IMR-90 (cell line): ENCODE measurements at regions not wholly inside any gene's neighbourhood (a gene's known extent, or its start where the extent isn't known, plus 50 kb on each side); places are given as distances from the start of the nearest gene placed in this dataset.

Source experiments
- ATAC-seq: fragments of 200-7000 bp; cut with Tn5 transposase; 2 replicates; pipeline ENCODE4 v1.9.1; 2020; ENCODE audit warnings: low read depth, mild to moderate bottlenecking, moderate library complexity
- BruUV-seq: library from RNA; stranded (reverse); fragments of 400-500 nt; replicated peaks from 2 replicates; lab custom pipeline; 2021; lab: Mats Ljungman, UMichigan
- CTCF ChIA-PET: fragments of 300-600 bp; formaldehyde crosslinking; extraction: SDS; loops from one replicate; lab custom pipeline; 2021; ENCODE audit warnings: antibody characterized with exemption; lab: Yijun Ruan, JAX
- POLR2A ChIA-PET: fragments of 300-600 bp; sonication (Branson Sonifier 250); formaldehyde crosslinking; loops from one replicate; lab custom pipeline; 2022; ENCODE audit warnings: antibody characterized with exemption; ENCODE audit not compliant: unreplicated experiment; lab: Charles Lee
- DNase-seq: peaks from one replicate; pipeline ENCODE4 v3.0.0; 2013
- H2AFZ ChIP-seq: replicated peaks from 2 replicates; pipeline ENCODE3; 2013; ENCODE audit warnings: low read length, mild to moderate bottlenecking; ENCODE audit not compliant: poor library complexity
- H2AK5ac ChIP-seq: 2 replicates; pipeline ENCODE4 v1.6.1; 2013; ENCODE audit warnings: low read depth, low read length, inconsistent platforms
- H2AK9ac ChIP-seq: replicated peaks from 2 replicates; pipeline ENCODE3; 2013; ENCODE audit warnings: mild to moderate bottlenecking, low read depth, low read length, moderate library complexity; ENCODE audit not compliant: poor library complexity
- H2BK120ac ChIP-seq: 2 replicates; pipeline ENCODE4 v1.6.1; 2013; ENCODE audit warnings: low read depth, low read length, inconsistent platforms
- H2BK15ac ChIP-seq: 3 replicates; pipeline ENCODE4 v1.6.1; 2013; ENCODE audit warnings: low read depth, low read length, inconsistent platforms
- H2BK20ac ChIP-seq: 2 replicates; pipeline ENCODE4 v1.6.1; 2013; ENCODE audit warnings: low read depth, mild to moderate bottlenecking, inconsistent platforms, low read length, moderate library complexity
- H2BK5ac ChIP-seq: 2 replicates; pipeline ENCODE4 v1.6.1; 2013; ENCODE audit warnings: mild to moderate bottlenecking, low read depth, low read length, inconsistent platforms; ENCODE audit not compliant: poor library complexity, severe bottlenecking
- H3K14ac ChIP-seq: replicated peaks from 2 replicates; pipeline ENCODE4 v1.6.1; 2013; ENCODE audit warnings: low read depth, low read length, inconsistent platforms
- H3K18ac ChIP-seq: 2 replicates; pipeline ENCODE4 v1.6.1; 2013; ENCODE audit warnings: low read depth, low read length, control low read depth
- H3K23ac ChIP-seq: 2 replicates; pipeline ENCODE4 v1.6.1; 2013; ENCODE audit warnings: low read depth, low read length, inconsistent platforms
- H3K27ac ChIP-seq: 2 replicates; pipeline ENCODE4 v1.5.1; 2013; ENCODE audit warnings: mild to moderate bottlenecking, control low read depth, low read length; ENCODE audit not compliant: insufficient read depth
- H3K27me3 ChIP-seq: 2 replicates; pipeline ENCODE4 v1.6.1; 2013; ENCODE audit warnings: low read length; ENCODE audit not compliant: control insufficient read depth, insufficient read depth
- H3K36me3 ChIP-seq: 2 replicates; pipeline ENCODE4 v1.6.1; 2013; ENCODE audit warnings: low read length, mixed read lengths; ENCODE audit not compliant: control insufficient read depth, insufficient read depth
- H3K4ac ChIP-seq: 2 replicates; pipeline ENCODE4 v1.6.1; 2013; ENCODE audit warnings: low read depth, low read length, inconsistent platforms
- H3K4me1 ChIP-seq: 2 replicates; pipeline ENCODE4 v1.6.1; 2013; ENCODE audit warnings: low read length, mixed read lengths; ENCODE audit not compliant: control insufficient read depth, insufficient read depth
- H3K4me2 ChIP-seq: 2 replicates; pipeline ENCODE4 v1.6.1; 2013; ENCODE audit warnings: low read depth, mild to moderate bottlenecking, control low read depth, low read length, moderate library complexity
- H3K4me3 ChIP-seq: 2 replicates; pipeline ENCODE4 v1.5.1; 2013; ENCODE audit warnings: low read depth, mild to moderate bottlenecking, control low read depth, low read length, moderate library complexity; ENCODE audit not compliant: insufficient read depth
- H3K56ac ChIP-seq: 2 replicates; pipeline ENCODE4 v1.6.1; 2013; ENCODE audit warnings: low read length, inconsistent platforms; ENCODE audit not compliant: insufficient read depth; ENCODE audit errors: extremely low read depth
- H3K79me1 ChIP-seq, 2 experiments: 2 replicates each; pipeline ENCODE4 v1.6.1; 2013; ENCODE audit warnings: low read length in 2 of 2, inconsistent platforms in 1 of 2, low read depth in 1 of 2
- H3K9ac ChIP-seq: 2 replicates; pipeline ENCODE4 v1.6.1; 2013; ENCODE audit warnings: low read depth, low read length, control low read depth
- H3K9me1 ChIP-seq: 2 replicates; pipeline ENCODE4 v1.6.1; 2013; ENCODE audit warnings: low read length, inconsistent platforms; ENCODE audit not compliant: insufficient read depth
- H3K9me3 ChIP-seq: 2 replicates; pipeline ENCODE4 v1.6.1; 2013; ENCODE audit warnings: low read length; ENCODE audit not compliant: control insufficient read depth, insufficient read depth
- H4K20me1 ChIP-seq: 2 replicates; pipeline ENCODE4 v1.6.1; 2013; ENCODE audit warnings: low read length, inconsistent platforms; ENCODE audit not compliant: insufficient read depth
- H4K5ac ChIP-seq: 2 replicates; pipeline ENCODE4 v1.6.1; 2013; ENCODE audit warnings: mild to moderate bottlenecking, low read depth, low read length, control low read depth
- H4K8ac ChIP-seq, 2 experiments: 2 replicates each; pipeline ENCODE4 v1.6.1; 2013; ENCODE audit warnings: low read depth in 2 of 2, low read length in 2 of 2, control low read depth in 1 of 2, inconsistent platforms in 1 of 2
- H4K91ac ChIP-seq: 2 replicates; pipeline ENCODE4 v1.6.1; 2013; ENCODE audit warnings: low read depth, low read length, inconsistent platforms; ENCODE audit not compliant: insufficient read depth
- BHLHE40 ChIP-seq: fragments of 150-350 bp; IDR thresholded peaks from 2 replicates; pipeline ENCODE4 v1.6.1; 2016; ENCODE audit warnings: mild to moderate bottlenecking, low read depth, low read length
- CEBPB ChIP-seq: IDR thresholded peaks from 2 replicates; pipeline ENCODE4 v1.6.1; 2012; ENCODE audit warnings: low read depth, low read length, improper control_type of control experiment
- CHD1 ChIP-seq: IDR thresholded peaks from 2 replicates; pipeline ENCODE4 v1.6.1; 2012; ENCODE audit warnings: low read depth, low read length, improper control_type of control experiment
- FOS ChIP-seq: fragments of 150-350 bp; IDR thresholded peaks from 2 replicates; pipeline ENCODE4 v1.6.1; 2016; ENCODE audit warnings: low read depth, low read length
- MAFK ChIP-seq: IDR thresholded peaks from 2 replicates; pipeline ENCODE4 v1.6.1; 2012; ENCODE audit warnings: low read depth, low read length, improper control_type of control experiment
- MAZ ChIP-seq: IDR thresholded peaks from 2 replicates; pipeline ENCODE4 v1.6.1; 2012; ENCODE audit warnings: low read depth, mild to moderate bottlenecking, low read length, improper control_type of control experiment, moderate library complexity, borderline replicate concordance
- MXI1 ChIP-seq: IDR thresholded peaks from 2 replicates; pipeline ENCODE4 v1.6.1; 2012; ENCODE audit warnings: low read depth, mild to moderate bottlenecking, low read length, moderate library complexity, borderline replicate concordance
- NFE2L2 ChIP-seq: fragments of 150-350 bp; IDR thresholded peaks from 2 replicates; pipeline ENCODE4 v1.6.1; 2016; ENCODE audit warnings: low read depth, mild to moderate bottlenecking, low read length
- POLR2A ChIP-seq: IDR thresholded peaks from 2 replicates; pipeline ENCODE4 v1.6.1; 2012; ENCODE audit warnings: mild to moderate bottlenecking, low read depth, low read length
- RAD21 ChIP-seq: IDR thresholded peaks from 2 replicates; pipeline ENCODE4 v1.6.1; 2012; ENCODE audit warnings: low read length, improper control_type of control experiment
- RFX5 ChIP-seq: IDR thresholded peaks from 2 replicates; pipeline ENCODE4 v1.8.0; 2012; ENCODE audit warnings: low read depth, mild to moderate bottlenecking, low read length, moderate library complexity
- SMC3 ChIP-seq: fragments of 150-350 bp; IDR thresholded peaks from 2 replicates; pipeline ENCODE4 v1.6.1; 2016; ENCODE audit warnings: low read depth, mild to moderate bottlenecking, antibody characterized with exemption, low read length, moderate library complexity
- WGBS, 2 experiments: methylation state at CpG; one replicate each; pipeline versions ENCODE4 v1.1.5 to v1.1.7; 2013; ENCODE audit warnings: missing lambda C conversion rate in 2 of 2; ENCODE audit not compliant: insufficient read length in 1 of 2; ENCODE audit errors: extremely low coverage in 2 of 2; 5-methylcytosine and 5-hydroxymethylcytosine counted together
- dilution Hi-C: fragments of 300-500 bp; cut with HindIII; formaldehyde crosslinking; loops from one replicate; pipeline ENCODE4 v1.14.3; 2018; ENCODE audit warnings: low sequenced_read_pairs; ENCODE audit not compliant: unreplicated experiment
- in situ Hi-C: fragments of 300-500 bp; cut with MboI; formaldehyde crosslinking; loops from 3 replicates; pipeline ENCODE4 v1.14.3; 2019; ENCODE audit warnings: low sequenced_read_pairs, inconsistent platforms, mixed read lengths
- intact Hi-C: fragments of 100-400 bp; cut with micrococcal nuclease; formaldehyde crosslinking; loops from 2 replicates; pipeline ENCODE4 v1.10.0; 2022
- TF ChIP-seq, protein P1 (sequence below): conservative IDR thresholded peaks from 2 replicates; pipeline ENCODE4 v1.5.1; 2012; ENCODE audit warnings: mild to moderate bottlenecking, low read depth, low read length, improper control_type of control experiment
- TF ChIP-seq, protein P2 (sequence below): fragments of 150-350 bp; IDR thresholded peaks from 2 replicates; pipeline ENCODE4 v1.6.1; 2017; ENCODE audit warnings: mild to moderate bottlenecking, antibody characterized with exemption, low read length, low read depth
- TF ChIP-seq, protein P3 (sequence below): fragments of 150-350 bp; IDR thresholded peaks from 2 replicates; pipeline ENCODE4 v1.6.1; 2016; ENCODE audit warnings: low read depth, mild to moderate bottlenecking, low read length, moderate library complexity, borderline replicate concordance

DNA sequence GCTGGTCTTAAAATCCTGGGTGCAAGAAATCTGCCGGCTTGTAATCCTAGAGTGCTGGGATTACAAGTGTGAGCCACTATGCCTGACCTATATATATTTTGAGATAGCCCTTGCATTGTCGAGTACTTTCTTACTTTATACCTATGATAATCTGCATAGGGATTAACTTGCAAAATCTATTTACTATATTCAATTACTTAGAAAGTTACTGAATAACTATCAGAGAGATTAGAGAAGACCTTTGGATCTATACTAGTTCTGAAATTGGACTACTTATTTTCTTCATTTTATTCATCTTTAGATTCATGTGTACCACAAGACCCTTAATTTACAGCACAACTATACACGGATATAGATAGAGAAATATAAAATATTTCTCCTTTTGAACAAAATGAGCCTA is 1766.0 kb downstream of the NCAM2 start:
- ATAC-seq (no peak), DNase-seq (no peak)
- Histone ChIP-seq H2AFZ (no peak overlapping the region), H2AK5ac (no peak overlapping the region), H4K20me1 (no peaks in the 10 kb centered on the region), H3K27me3 (no peaks in the 10 kb centered on the region), H2BK20ac (no peak overlapping the region), H3K4ac (no peak overlapping the region), H3K79me1 (no peaks in the 10 kb centered on the region), H3K4me2 (no peak overlapping the region), H3K4me3 (no peak overlapping the region), H3K23ac (no peak overlapping the region), H3K4me1 (no peaks in the 10 kb centered on the region), H4K91ac (no peak overlapping the region), H4K8ac (no peak overlapping the region), H2BK15ac (no peak overlapping the region), H3K9me3 (peaks cover 1% of the 10 kb centered on the region; the same call in 1 of the 2 replicates), H3K14ac (no peak overlapping the region), H3K9ac (no peak overlapping the region), H2AK9ac (no peak overlapping the region), H3K9me1 (no peaks in the 10 kb centered on the region), H4K5ac (no peak overlapping the region), H2BK5ac (no peak overlapping the region), H3K18ac (no peak overlapping the region), H3K56ac (no peak overlapping the region), H3K36me3 (no peaks in the 10 kb centered on the region), H3K27ac (no peak overlapping the region), H2BK120ac (no peak overlapping the region)
- dilution Hi-C loops (no loop called here), intact Hi-C loops (no loop called here), in situ Hi-C loops (no loop called here)
- TF ChIP-seq, protein P1, sequence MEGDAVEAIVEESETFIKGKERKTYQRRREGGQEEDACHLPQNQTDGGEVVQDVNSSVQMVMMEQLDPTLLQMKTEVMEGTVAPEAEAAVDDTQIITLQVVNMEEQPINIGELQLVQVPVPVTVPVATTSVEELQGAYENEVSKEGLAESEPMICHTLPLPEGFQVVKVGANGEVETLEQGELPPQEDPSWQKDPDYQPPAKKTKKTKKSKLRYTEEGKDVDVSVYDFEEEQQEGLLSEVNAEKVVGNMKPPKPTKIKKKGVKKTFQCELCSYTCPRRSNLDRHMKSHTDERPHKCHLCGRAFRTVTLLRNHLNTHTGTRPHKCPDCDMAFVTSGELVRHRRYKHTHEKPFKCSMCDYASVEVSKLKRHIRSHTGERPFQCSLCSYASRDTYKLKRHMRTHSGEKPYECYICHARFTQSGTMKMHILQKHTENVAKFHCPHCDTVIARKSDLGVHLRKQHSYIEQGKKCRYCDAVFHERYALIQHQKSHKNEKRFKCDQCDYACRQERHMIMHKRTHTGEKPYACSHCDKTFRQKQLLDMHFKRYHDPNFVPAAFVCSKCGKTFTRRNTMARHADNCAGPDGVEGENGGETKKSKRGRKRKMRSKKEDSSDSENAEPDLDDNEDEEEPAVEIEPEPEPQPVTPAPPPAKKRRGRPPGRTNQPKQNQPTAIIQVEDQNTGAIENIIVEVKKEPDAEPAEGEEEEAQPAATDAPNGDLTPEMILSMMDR: no peak
- no peak for TF ChIP-seq POLR2A
- no peak for TF ChIP-seq MAFK
- TF ChIP-seq CHD1: no peak
- TF ChIP-seq, protein P2, sequence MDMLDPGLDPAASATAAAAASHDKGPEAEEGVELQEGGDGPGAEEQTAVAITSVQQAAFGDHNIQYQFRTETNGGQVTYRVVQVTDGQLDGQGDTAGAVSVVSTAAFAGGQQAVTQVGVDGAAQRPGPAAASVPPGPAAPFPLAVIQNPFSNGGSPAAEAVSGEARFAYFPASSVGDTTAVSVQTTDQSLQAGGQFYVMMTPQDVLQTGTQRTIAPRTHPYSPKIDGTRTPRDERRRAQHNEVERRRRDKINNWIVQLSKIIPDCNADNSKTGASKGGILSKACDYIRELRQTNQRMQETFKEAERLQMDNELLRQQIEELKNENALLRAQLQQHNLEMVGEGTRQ: no peak
- TF ChIP-seq SMC3: no peak
- TF ChIP-seq FOS: no peak
- TF ChIP-seq RFX5: no peak
- TF ChIP-seq BHLHE40: no peak
- TF ChIP-seq NFE2L2: no peak
- TF ChIP-seq RAD21: no peak
- TF ChIP-seq, protein P3, sequence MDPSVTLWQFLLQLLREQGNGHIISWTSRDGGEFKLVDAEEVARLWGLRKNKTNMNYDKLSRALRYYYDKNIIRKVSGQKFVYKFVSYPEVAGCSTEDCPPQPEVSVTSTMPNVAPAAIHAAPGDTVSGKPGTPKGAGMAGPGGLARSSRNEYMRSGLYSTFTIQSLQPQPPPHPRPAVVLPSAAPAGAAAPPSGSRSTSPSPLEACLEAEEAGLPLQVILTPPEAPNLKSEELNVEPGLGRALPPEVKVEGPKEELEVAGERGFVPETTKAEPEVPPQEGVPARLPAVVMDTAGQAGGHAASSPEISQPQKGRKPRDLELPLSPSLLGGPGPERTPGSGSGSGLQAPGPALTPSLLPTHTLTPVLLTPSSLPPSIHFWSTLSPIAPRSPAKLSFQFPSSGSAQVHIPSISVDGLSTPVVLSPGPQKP: no peak
- no peak for TF ChIP-seq MAZ
- no peak for TF ChIP-seq MXI1
- TF ChIP-seq CEBPB: no peak
- no TSS peak for BruUV-seq
- no CpG with 5 or more reads among the region's 3 CpGs for WGBS, 2 experiments
- POLR2A ChIA-PET: no interaction called here
- CTCF ChIA-PET: no interaction called here
